ENCODE measurements at regions not wholly inside any gene's neighbourhood (a gene's known extent, or its start where the extent isn't known, plus 50 kb on each side); places are given as distances from the start of the nearest gene placed in this dataset.

GRCh38 chr6:104537180-104537579, 322.5 kb downstream of the HACE1 start:
- in situ Hi-C loops (cut with HindIII; ENCODE audit: extremely low pct_ligation_motif_present, low pct_unique_long_range_greater_than_20kb): no loop called here
- CTCF ChIA-PET (ENCODE audit: low intra/inter-chr PET ratio, low total read pairs): no interaction called here

More at GRCh38 chr6:104537180-104537579, 322.5 kb downstream of the HACE1 start:
- DNase-seq (ENCODE audit: low spot score) (no peak), FAIRE-seq (no peak), ATAC-seq (no peak)
- no peaks in the 10 kb centered on the region for H3K9me3 ChIP-seq (ENCODE audit: low read length)
- BruUV-seq (replicated peaks): no TSS peak
- no peak overlapping the region for H2AFZ ChIP-seq (ENCODE audit: low read length)
- no peaks in the 10 kb centered on the region for H3K36me3 ChIP-seq (replicated peaks in 1 of 2; ENCODE audit: control insufficient read depth in 1 of 2, insufficient read depth in 2 of 2, low read length in 2 of 2)
- no peaks in the 10 kb centered on the region for H4K20me1 ChIP-seq (ENCODE audit: insufficient read depth, low read length)
- no peak overlapping the region for H3K4me2 ChIP-seq (ENCODE audit: low read depth, low read length)
- TF ChIP-seq SRSF1 (optimal IDR thresholded peaks at IDR 0.05; ENCODE audit: low read depth, low read length): no peak
- TF ChIP-seq SP140L (CRISPR knock-in tag; IDR thresholded peaks at IDR 0.05; ENCODE audit: borderline replicate concordance): no peak
- no peak for TF ChIP-seq ZBTB8A (CRISPR knock-in tag; IDR thresholded peaks at IDR 0.05; ENCODE audit: borderline replicate concordance, low read depth)
- no peak for TF ChIP-seq MED13 (CRISPR knock-in tag; IDR thresholded peaks at IDR 0.05)
- TF ChIP-seq FOXA1 (IDR thresholded peaks at IDR 0.05): no peak
- TF ChIP-seq FOXA1 (CRISPR knock-in tag; IDR thresholded peaks at IDR 0.05): no peak
- TF ChIP-seq ZBTB49 (CRISPR knock-in tag; IDR thresholded peaks at IDR 0.05; ENCODE audit: borderline replicate concordance): no peak
- no peak for TF ChIP-seq ZC3H4 (CRISPR knock-in tag; IDR thresholded peaks at IDR 0.05; ENCODE audit: borderline replicate concordance)
- no peak for TF ChIP-seq ZSCAN21 (CRISPR knock-in tag; IDR thresholded peaks at IDR 0.05; ENCODE audit: borderline replicate concordance)
- TF ChIP-seq MTA3 (CRISPR knock-in tag; IDR thresholded peaks at IDR 0.05): no peak
- TF ChIP-seq SP1 (IDR thresholded peaks at IDR 0.05): no peak
- TF ChIP-seq SP1 (CRISPR knock-in tag; IDR thresholded peaks at IDR 0.05): no peak
- no peak for TF ChIP-seq ATAD3A (CRISPR knock-in tag; IDR thresholded peaks at IDR 0.05)
- TF ChIP-seq KLF11 (CRISPR knock-in tag; IDR thresholded peaks at IDR 0.05): no peak
- no peaks in the 10 kb centered on the region for H3K4me1 ChIP-seq (ENCODE audit: insufficient read depth, low read length)
- H3K27me3 ChIP-seq (ENCODE audit: control insufficient read depth in 1 of 2, insufficient read depth in 2 of 2, low read length in 2 of 2): 0 out of 5 replicates have a peak, but pooled peaks cover 0 to 3% of the 10 kb centered on the region in 2 experiments
- 26% methylated on average over 1 of the region's 1 CpG for WGBS (ENCODE audit: low lambda C conversion rate)
- no peak overlapping the region for H3K4me3 ChIP-seq (replicated peaks in 1 of 3; ENCODE audit: insufficient read depth in 1 of 3, low read depth in 2 of 3, low read length in 3 of 3)
- no peaks in the 10 kb centered on the region for H3K79me2 ChIP-seq (ENCODE audit: insufficient read depth, low read length)
- H3K27ac ChIP-seq (ENCODE audit: extremely low read length, insufficient read depth, low read length): no peak overlapping the region
- POLR2A ChIA-PET: no interaction called here
- intact Hi-C loops (cut with micrococcal nuclease; ENCODE audit: unreplicated experiment): no loop called here
- H3K9ac ChIP-seq (ENCODE audit: insufficient read depth, low read depth, low read length): no peak overlapping the region

All from HepG2 (cell line).